ENCODE measurements at regions not wholly inside any gene's neighbourhood (a gene's known extent, or its start where the extent isn't known, plus 50 kb on each side); places are given as distances from the start of the nearest gene placed in this dataset.
A peak's percentile ranks its signal among the peaks of the same experiment; 100 is the strongest.

DNA sequence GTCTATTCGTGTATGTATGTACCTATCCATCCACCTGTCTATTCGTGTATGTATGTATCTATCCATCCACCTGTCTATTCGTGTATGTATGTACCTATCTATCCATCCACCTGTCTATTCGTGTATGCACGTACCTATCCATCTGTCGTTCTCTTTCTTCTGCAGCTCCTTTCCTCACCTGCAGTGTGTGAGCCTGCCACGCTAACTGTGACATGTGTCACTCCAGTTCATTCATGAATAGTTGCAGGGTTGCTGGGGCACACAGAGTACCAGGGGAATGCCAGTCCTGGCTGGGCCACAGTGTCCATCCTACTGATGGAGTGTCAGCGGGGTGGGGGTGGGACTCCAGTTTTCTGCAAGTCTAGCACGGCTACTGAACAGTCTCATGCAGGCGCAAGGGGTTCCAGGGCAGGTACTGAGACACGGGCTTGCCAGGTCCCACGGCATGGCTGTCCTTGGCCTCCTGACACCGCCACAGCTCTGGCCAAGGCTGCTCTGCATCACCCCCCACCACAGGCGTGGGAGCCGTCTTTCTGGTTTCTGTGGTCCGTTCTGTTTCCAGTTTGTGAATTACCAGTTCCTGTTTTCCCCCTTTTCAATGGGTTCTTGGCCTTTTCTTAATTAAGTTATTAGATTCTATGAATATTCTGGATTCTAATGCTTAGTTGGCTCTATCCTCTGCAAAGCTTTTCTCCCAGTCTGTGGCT, 88.8 kb upstream of the CLDN5 start:
- Histone ChIP-seq H3K4me3 (ENCODE audit: low read depth, low read length) (no peak overlapping the region), H3K4me1 (ENCODE audit: control insufficient read depth, insufficient read depth, low read length) (peaks cover 31% of the 10 kb centered on the region), H3K36me3 (ENCODE audit: control insufficient read depth, insufficient read depth, low read length) (no peaks in the 10 kb centered on the region), H3K9ac (ENCODE audit: low read depth, low read length) (no peak overlapping the region), H3K9me3 (ENCODE audit: control insufficient read depth, insufficient read depth, low read length) (no peaks in the 10 kb centered on the region), H3K27ac (ENCODE audit: low read depth, low read length) (no peak overlapping the region), H3K27me3 (ENCODE audit: control insufficient read depth, insufficient read depth, low read length) (no peaks in the 10 kb centered on the region)

GRCh38 chr22:19614536-19614863, 90.3 kb upstream of the CLDN5 start:
- Histone ChIP-seq H3K9me3 (ENCODE audit: control insufficient read depth, insufficient read depth, low read length) (no peaks in the 10 kb centered on the region), H3K4me1 (ENCODE audit: control insufficient read depth, insufficient read depth, low read length) (peaks cover 28% of the 10 kb centered on the region), H3K9ac (ENCODE audit: low read depth, low read length) (no peak overlapping the region), H3K36me3 (ENCODE audit: control insufficient read depth, insufficient read depth, low read length) (no peaks in the 10 kb centered on the region), H3K27me3 (ENCODE audit: control insufficient read depth, insufficient read depth, low read length) (no peaks in the 10 kb centered on the region), H3K4me3 (ENCODE audit: low read depth, low read length) (no peak overlapping the region), H3K27ac (ENCODE audit: low read depth, low read length) (no peak overlapping the region)

DNA sequence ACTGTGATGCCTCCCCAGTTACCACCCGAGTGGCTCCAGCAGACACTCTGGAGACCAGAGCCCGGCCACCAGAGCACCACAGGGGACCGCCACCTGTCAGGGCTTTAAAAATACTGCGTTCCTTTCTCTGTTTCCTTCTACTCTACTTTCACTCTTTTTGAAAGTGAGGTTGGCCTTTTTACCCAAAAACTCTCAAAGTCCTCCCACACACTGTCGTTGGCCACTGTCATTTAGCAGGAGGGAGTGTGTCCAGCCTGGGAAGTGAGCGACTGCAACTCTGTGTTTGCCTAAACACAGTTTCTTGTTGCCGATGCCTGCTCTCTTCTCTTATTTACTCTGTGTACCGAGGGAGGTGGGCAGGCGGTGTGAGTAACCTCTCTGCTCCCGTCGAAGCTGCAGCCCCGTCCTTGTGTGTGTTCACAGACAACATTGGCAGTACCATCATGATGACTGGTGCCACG, 90.8 kb upstream of the CLDN5 start:
- Histone ChIP-seq H3K4me3 (ENCODE audit: low read depth, low read length) (no peak overlapping the region), H3K36me3 (ENCODE audit: control insufficient read depth, insufficient read depth, low read length) (no peaks in the 10 kb centered on the region), H3K27ac (ENCODE audit: low read depth, low read length) (no peak overlapping the region), H3K4me1 (ENCODE audit: control insufficient read depth, insufficient read depth, low read length) (peaks cover 28% of the 10 kb centered on the region), H3K27me3 (ENCODE audit: control insufficient read depth, insufficient read depth, low read length) (no peaks in the 10 kb centered on the region), H3K9me3 (ENCODE audit: control insufficient read depth, insufficient read depth, low read length) (no peaks in the 10 kb centered on the region), H3K9ac (ENCODE audit: low read depth, low read length) (no peak overlapping the region)

- Histone ChIP-seq H3K27me3 (ENCODE audit: control insufficient read depth, insufficient read depth, low read length) (no peaks in the 10 kb centered on the region), H3K9me3 (ENCODE audit: control insufficient read depth, insufficient read depth, low read length) (no peaks in the 10 kb centered on the region), H3K4me3 (ENCODE audit: low read depth, low read length) (no peak overlapping the region), H3K36me3 (ENCODE audit: control insufficient read depth, insufficient read depth, low read length) (no peaks in the 10 kb centered on the region), H3K9ac (ENCODE audit: low read depth, low read length) (no peak overlapping the region), H3K27ac (ENCODE audit: low read depth, low read length) (no peak overlapping the region), H3K4me1 (ENCODE audit: control insufficient read depth, insufficient read depth, low read length) (peaks cover 20% of the 10 kb centered on the region)
These were observed 91.8 kb upstream of the CLDN5 start for GRCh38 chr22:19615867-19616581.

DNA sequence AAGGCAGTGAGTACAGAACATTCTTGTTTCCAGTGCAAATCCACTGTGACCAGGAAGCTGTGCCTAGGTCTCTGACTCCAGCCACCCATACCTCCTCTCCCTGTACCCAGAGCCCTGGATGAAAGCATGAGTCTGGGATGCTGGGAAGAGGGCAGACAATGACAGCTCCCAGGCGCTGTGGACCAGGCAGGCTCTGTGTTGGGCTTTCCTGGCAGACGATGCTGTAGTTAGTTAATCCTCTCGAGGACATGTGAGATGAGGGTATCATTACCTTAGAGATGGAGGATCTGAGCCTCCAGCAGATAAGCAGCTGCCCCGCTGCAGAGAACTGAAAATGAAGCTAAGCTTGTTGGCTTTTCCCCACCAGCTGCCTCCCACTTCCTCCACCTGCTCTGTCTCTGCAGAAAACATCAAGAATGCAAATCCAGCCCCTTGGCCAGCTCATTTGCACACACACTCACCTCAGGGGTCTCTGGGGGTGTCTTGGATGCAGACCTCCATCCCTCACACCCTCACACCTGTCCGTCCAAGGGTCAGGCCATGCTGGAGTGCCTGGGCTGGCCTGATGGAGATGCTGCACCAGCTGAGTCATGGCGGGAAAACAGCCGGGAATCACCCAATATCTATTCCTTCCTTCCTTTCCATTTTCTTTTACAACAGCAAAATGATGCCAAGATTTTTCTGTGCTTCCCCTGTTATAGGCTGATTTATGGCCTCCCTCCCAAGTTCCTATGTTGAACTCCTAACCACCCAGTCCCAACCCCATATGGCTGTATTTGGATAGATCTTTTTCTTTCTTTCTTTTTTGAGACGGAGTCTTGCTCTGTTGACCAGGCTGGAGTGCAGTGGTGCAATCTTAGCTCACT, 94.9 kb upstream of the SEPTIN5 start:
- Histone ChIP-seq H3K9ac (ENCODE audit: low read depth, low read length) (no peak overlapping the region), H3K4me1 (ENCODE audit: control insufficient read depth, insufficient read depth, low read length) (peaks cover 32% of the 10 kb centered on the region), H3K36me3 (ENCODE audit: control insufficient read depth, insufficient read depth, low read length) (no peaks in the 10 kb centered on the region), H3K9me3 (ENCODE audit: control insufficient read depth, insufficient read depth, low read length) (no peaks in the 10 kb centered on the region), H3K27ac (ENCODE audit: low read depth, low read length) (no peak overlapping the region), H3K27me3 (ENCODE audit: control insufficient read depth, insufficient read depth, low read length) (no peaks in the 10 kb centered on the region), H3K4me3 (ENCODE audit: low read depth, low read length) (no peak overlapping the region)

DNA sequence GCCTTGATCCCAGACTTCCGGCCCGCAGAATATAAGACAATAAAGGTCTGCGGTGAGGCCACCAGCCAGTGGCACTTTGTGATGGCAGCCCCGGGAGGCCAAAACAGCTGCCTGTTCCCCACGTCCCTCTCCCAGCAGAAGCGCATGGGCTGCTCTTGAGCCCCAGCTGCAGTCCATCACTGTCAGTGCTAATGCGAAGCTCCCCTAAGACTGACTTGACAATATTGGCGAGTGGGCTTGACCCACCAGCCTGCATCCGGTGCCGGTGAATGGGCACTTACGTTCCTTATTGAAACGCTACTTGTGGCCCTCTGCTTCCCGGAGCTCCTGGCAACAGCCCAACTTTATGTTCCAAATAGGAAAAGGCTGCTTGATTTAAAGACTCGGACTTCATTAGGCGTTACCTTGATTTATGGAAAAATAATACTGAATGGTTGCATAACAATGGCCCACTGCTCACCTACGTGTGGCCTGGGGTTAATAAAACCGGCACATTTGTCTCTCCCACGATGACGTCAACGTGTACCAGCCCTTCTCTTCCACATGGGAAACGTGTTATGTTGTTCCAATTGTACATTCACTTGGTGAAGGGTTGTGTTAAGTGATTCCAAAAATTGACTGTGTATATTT, 93.4 kb upstream of the SEPTIN5 start:
- no peaks in the 10 kb centered on the region for H3K27me3 ChIP-seq (ENCODE audit: control insufficient read depth, insufficient read depth, low read length)
- H3K9me3 ChIP-seq (ENCODE audit: control insufficient read depth, insufficient read depth, low read length), result no peaks in the 10 kb centered on the region
- no peak overlapping the region for H3K4me3 ChIP-seq (ENCODE audit: low read depth, low read length)
- H3K9ac ChIP-seq (ENCODE audit: low read depth, low read length), result no peak overlapping the region
- peak overlapping the region; percentile 82 for H3K27ac ChIP-seq (ENCODE audit: low read depth, low read length)
- H3K36me3 ChIP-seq (ENCODE audit: control insufficient read depth, insufficient read depth, low read length), result no peaks in the 10 kb centered on the region
- H3K4me1 ChIP-seq (ENCODE audit: control insufficient read depth, insufficient read depth, low read length), result peaks cover 33% of the 10 kb centered on the region

DNA sequence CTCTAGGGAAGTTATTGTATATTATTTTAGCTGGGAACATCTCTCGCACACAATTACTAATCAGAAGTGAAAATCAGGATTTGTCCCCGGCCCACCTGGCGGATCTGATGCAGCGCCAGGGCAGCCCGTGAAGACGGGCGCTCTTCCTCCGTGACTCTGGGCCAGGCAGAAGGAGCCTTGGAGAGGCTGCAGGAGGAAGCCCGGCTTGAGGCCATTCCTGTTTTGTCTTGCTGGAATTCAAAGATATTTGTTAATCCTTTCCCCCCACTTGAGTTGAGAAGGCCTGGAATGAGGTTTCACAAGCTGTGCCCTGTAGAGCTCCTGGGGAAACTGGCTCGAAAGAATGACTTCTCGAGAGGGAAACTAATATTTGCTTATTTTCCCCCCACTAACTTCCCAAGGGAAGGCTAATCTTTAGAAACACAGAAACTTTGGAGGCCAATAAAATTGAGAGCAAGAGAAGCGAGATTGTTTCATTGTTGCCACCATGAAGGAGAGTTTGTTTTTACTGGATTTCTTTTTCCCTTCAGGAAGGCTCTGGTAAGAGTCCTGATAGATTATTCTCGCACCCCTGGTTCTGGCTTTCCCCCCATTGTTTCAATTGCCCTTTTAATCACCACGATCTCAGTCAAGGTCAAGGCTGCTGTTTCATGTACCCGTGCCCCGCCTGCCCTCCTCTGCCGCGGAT, 92.8 kb upstream of the SEPTIN5 start:
- H3K4me1 ChIP-seq (ENCODE audit: control insufficient read depth, insufficient read depth, low read length), result peaks cover 33% of the 10 kb centered on the region
- no peaks in the 10 kb centered on the region for H3K36me3 ChIP-seq (ENCODE audit: control insufficient read depth, insufficient read depth, low read length)
- H3K9ac ChIP-seq (ENCODE audit: low read depth, low read length), result no peak overlapping the region
- H3K9me3 ChIP-seq (ENCODE audit: control insufficient read depth, insufficient read depth, low read length), result no peaks in the 10 kb centered on the region
- H3K4me3 ChIP-seq (ENCODE audit: low read depth, low read length), result no peak overlapping the region
- H3K27me3 ChIP-seq (ENCODE audit: control insufficient read depth, insufficient read depth, low read length), result no peaks in the 10 kb centered on the region
- peak overlapping the region; percentile 82 for H3K27ac ChIP-seq (ENCODE audit: low read depth, low read length)

DNA sequence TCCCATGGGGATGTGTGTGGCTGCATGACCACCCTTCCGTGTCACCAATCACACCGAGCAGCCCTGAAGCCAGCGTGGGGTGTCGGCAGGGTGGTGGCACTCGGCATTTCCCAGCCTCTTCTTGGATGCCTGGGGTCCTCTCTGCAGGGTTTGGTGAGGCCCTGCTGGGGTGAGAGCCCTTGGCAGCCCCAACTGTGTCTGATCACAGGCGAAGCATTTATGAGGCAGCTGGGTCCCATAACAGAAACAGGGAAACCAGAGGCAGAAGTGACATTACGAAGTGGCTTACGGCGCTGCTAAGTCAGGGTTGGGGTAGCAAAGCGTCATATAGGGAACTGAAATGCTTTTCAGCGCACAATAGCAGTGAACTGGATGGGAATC, 92.3 kb upstream of the SEPTIN5 start:
- no peak overlapping the region for H3K9ac ChIP-seq (ENCODE audit: low read depth, low read length)
- H3K27me3 ChIP-seq (ENCODE audit: control insufficient read depth, insufficient read depth, low read length), result no peaks in the 10 kb centered on the region
- no peaks in the 10 kb centered on the region for H3K9me3 ChIP-seq (ENCODE audit: control insufficient read depth, insufficient read depth, low read length)
- H3K27ac ChIP-seq (ENCODE audit: low read depth, low read length), result peak overlapping the region; percentile 82
- no peaks in the 10 kb centered on the region for H3K36me3 ChIP-seq (ENCODE audit: control insufficient read depth, insufficient read depth, low read length)
- peaks cover 34% of the 10 kb centered on the region for H3K4me1 ChIP-seq (ENCODE audit: control insufficient read depth, insufficient read depth, low read length)
- H3K4me3 ChIP-seq (ENCODE audit: low read depth, low read length), result no peak overlapping the region

- Histone ChIP-seq H3K9me3 (ENCODE audit: control insufficient read depth, insufficient read depth, low read length) (no peaks in the 10 kb centered on the region), H3K27ac (ENCODE audit: low read depth, low read length) (no peak overlapping the region), H3K36me3 (ENCODE audit: control insufficient read depth, insufficient read depth, low read length) (no peaks in the 10 kb centered on the region), H3K4me3 (ENCODE audit: low read depth, low read length) (no peak overlapping the region), H3K9ac (ENCODE audit: low read depth, low read length) (no peak overlapping the region), H3K27me3 (ENCODE audit: control insufficient read depth, insufficient read depth, low read length) (no peaks in the 10 kb centered on the region), H3K4me1 (ENCODE audit: control insufficient read depth, insufficient read depth, low read length) (peaks cover 35% of the 10 kb centered on the region)
These were observed 88.8 kb upstream of the SEPTIN5 start for GRCh38 chr22:19625331-19626041.

DNA sequence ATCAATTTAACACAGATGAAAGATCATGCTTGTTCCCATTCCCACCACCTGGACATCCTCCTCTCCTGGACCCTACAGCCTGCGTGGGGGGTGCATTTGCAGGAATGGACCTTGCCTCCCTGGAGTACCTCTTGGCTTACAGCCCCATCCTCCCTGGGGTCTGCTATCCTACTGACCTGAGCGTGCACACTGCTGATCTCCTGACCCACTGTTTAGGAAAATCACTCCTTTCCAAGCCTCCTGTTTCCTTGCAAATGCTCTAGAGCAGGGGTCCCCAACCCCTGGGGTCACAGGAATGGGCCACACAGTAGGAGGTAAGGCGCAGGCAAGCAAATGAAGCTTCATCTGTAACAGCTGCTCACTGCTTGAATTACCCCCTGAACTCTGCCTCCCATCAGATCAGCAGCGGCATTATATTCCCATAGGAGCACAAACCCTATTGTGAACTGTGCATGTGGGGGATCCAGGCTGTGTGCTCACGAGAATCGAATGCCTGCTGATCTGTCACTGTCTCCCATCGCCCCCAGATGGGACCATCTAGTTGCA, 88.2 kb upstream of the SEPTIN5 start:
- H3K4me1 ChIP-seq (ENCODE audit: control insufficient read depth, insufficient read depth, low read length), result peaks cover 32% of the 10 kb centered on the region
- H3K4me3 ChIP-seq (ENCODE audit: low read depth, low read length), result no peak overlapping the region
- H3K27me3 ChIP-seq (ENCODE audit: control insufficient read depth, insufficient read depth, low read length), result no peaks in the 10 kb centered on the region
- no peak overlapping the region for H3K9ac ChIP-seq (ENCODE audit: low read depth, low read length)
- no peaks in the 10 kb centered on the region for H3K36me3 ChIP-seq (ENCODE audit: control insufficient read depth, insufficient read depth, low read length)
- H3K9me3 ChIP-seq (ENCODE audit: control insufficient read depth, insufficient read depth, low read length), result no peaks in the 10 kb centered on the region
- H3K27ac ChIP-seq (ENCODE audit: low read depth, low read length), result no peak overlapping the region

Data from HUES48 (cell line).